ENCODE measurements at regions not wholly inside any gene's neighbourhood (a gene's known extent, or its start where the extent isn't known, plus 50 kb on each side); places are given as distances from the start of the nearest gene placed in this dataset.
"Not testable (repeated sequence)": the region's sequence is repeated elsewhere in the genome, so short reads cannot be mapped to it uniquely, and the experiment has no call there.

- FAIRE-seq (no peak), DNase-seq (ENCODE audit: insufficient read length, low spot score) (no peak)
- no peak for TF ChIP-seq POLR2A (IDR thresholded peaks at IDR 0.05; ENCODE audit: low read depth, low read length)
- no peak for TF ChIP-seq SPI1 (IDR thresholded peaks at IDR 0.05; ENCODE audit: low read depth, low read length)
- TF ChIP-seq POLR2AphosphoS5 (IDR thresholded peaks at IDR 0.05; ENCODE audit: low read depth, low read length), result no peak
- no peak for TF ChIP-seq PAX5 (IDR thresholded peaks at IDR 0.05; ENCODE audit: insufficient read depth, low read length, severe bottlenecking)
- TF ChIP-seq POU2F2 (IDR thresholded peaks at IDR 0.05; ENCODE audit: low read depth, low read length), result no peak
- no peak for TF ChIP-seq TAF1 (IDR thresholded peaks at IDR 0.05; ENCODE audit: low read depth, low read length)
Measured at GRCh38 chr15:69757186-69757585, 304.6 kb downstream of the RPLP1 start.

GRCh38 chr15:69758291-69758771 lies 305.7 kb downstream of the RPLP1 start:
- TF ChIP-seq SPI1 (IDR thresholded peaks at IDR 0.05; ENCODE audit: low read depth, low read length), result no peak
- no peak for TF ChIP-seq POU2F2 (IDR thresholded peaks at IDR 0.05; ENCODE audit: low read depth, low read length)
- no peak for TF ChIP-seq TAF1 (IDR thresholded peaks at IDR 0.05; ENCODE audit: low read depth, low read length)
- no peak for TF ChIP-seq PAX5 (IDR thresholded peaks at IDR 0.05; ENCODE audit: insufficient read depth, low read length, severe bottlenecking)
- no peak for TF ChIP-seq POLR2A (IDR thresholded peaks at IDR 0.05; ENCODE audit: low read depth, low read length)
- no peak for TF ChIP-seq POLR2AphosphoS5 (IDR thresholded peaks at IDR 0.05; ENCODE audit: low read depth, low read length)
- DNase-seq (ENCODE audit: insufficient read length, low spot score), result no peak
- no peak for FAIRE-seq

DNA sequence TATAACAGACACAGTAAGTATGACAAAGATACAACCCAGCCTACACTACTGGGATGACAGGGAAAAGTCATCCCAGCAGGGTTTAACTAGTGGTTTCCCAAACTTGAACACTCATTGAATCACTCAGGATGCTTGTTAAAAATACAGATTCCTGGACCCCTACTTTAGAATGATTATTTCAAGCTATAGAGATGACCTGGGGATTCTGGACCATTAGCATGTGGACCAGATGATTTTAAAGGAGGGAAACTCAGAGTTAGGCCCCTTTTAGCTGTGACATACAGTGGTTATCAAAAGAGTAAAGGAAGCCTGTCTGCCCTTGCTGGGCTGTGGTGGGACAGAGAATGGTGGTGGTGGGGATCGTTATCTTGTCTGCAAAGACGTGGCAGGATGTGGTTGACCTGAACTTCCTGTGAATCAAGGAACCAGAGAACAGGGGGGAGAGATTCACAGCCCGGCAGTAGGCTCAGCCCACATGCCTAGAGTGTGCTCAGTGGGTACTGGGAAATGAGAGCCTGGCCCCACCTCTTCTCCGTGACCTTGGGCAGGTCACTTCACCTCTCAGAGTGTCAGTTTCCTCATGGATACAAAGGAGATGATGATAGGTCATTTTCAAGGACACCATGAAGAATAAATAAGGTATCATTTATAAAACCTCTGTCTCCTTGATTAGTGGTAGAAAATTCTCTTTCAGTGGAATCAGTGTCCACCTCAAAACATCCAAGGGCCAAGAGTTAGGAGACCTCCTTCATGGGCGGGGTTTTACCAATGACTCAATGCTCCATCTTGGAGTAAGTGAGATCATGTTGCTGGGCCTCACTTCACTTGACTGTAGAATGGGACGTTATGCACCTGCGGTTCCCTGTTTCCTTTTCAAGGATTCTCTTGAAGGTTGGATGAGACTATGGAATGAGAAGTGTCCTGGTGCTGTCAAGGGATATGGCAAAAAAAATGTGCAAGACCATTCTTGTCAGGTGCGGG lies 306.5 kb downstream of the RPLP1 start:
- DNase-seq (ENCODE audit: insufficient read length, low spot score), result peak; percentile 37
- TF ChIP-seq PAX5 (IDR thresholded peaks at IDR 0.05; ENCODE audit: insufficient read depth, low read length, severe bottlenecking) (no peak), TAF1 (IDR thresholded peaks at IDR 0.05; ENCODE audit: low read depth, low read length) (no peak), SPI1 (IDR thresholded peaks at IDR 0.05; ENCODE audit: low read depth, low read length) (peak; percentile 21; the same call in 1 of the 2 replicates), POU2F2 (IDR thresholded peaks at IDR 0.05; ENCODE audit: low read depth, low read length) (peak; percentile 77; the same call in 1 of the 2 replicates)
- peak; percentile 94 for FAIRE-seq

GRCh38 chr15:69760258-69760845 lies 307.7 kb downstream of the RPLP1 start:
- FAIRE-seq (no peak), DNase-seq (ENCODE audit: insufficient read length, low spot score) (no peak)
- peak; percentile 39; the same call in 1 of the 2 replicates for TF ChIP-seq SPI1 (IDR thresholded peaks at IDR 0.05; ENCODE audit: low read depth, low read length)
- TF ChIP-seq TAF1 (IDR thresholded peaks at IDR 0.05; ENCODE audit: low read depth, low read length), result no peak

DNA sequence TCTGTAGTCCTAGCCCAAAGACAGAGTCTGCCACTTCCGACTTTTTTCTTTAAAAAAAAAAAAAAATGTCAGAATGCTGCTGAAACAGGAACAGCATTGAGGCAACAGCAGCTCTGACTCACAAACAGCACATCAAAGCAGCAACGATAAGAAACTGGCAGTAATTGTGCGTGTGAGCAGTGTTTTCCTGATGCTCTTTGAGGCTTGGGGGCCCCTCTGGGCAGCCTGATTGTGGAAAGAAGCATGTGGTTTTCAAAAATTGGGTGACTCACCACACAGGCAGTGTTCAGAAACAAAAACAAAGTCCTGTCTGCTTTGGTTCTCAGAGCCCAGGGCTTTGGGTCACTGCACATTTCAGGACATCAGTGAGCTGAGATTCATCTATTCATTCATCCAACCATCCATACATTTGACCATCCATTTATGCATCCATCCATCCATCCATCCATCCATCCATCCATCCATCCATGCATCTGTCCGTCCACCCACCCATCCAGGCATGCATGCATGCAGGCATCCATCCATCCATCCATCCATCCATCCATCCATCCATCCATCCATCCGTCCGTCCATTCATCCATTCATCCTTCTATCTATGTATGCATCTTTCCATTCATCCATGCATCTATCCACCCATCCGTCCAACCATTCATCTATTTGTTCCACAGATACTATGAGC lies 308.4 kb downstream of the RPLP1 start:
- FAIRE-seq, result peak; percentile 48
- DNase-seq (ENCODE audit: insufficient read length, low spot score), result peak; percentile 37
- TF ChIP-seq POLR2AphosphoS5 (IDR thresholded peaks at IDR 0.05; ENCODE audit: low read depth, low read length) (no peak; the same call in 1 of the 2 replicates), PAX5 (IDR thresholded peaks at IDR 0.05; ENCODE audit: insufficient read depth, low read length, severe bottlenecking) (peak; percentile 39), SPI1 (IDR thresholded peaks at IDR 0.05; ENCODE audit: low read depth, low read length) (peak; percentile 77), TAF1 (IDR thresholded peaks at IDR 0.05; ENCODE audit: low read depth, low read length) (no peak), POLR2A (IDR thresholded peaks at IDR 0.05; ENCODE audit: low read depth, low read length) (no peak), POU2F2 (IDR thresholded peaks at IDR 0.05; ENCODE audit: low read depth, low read length) (peak; percentile 81; the same call in 1 of the 2 replicates)

DNA sequence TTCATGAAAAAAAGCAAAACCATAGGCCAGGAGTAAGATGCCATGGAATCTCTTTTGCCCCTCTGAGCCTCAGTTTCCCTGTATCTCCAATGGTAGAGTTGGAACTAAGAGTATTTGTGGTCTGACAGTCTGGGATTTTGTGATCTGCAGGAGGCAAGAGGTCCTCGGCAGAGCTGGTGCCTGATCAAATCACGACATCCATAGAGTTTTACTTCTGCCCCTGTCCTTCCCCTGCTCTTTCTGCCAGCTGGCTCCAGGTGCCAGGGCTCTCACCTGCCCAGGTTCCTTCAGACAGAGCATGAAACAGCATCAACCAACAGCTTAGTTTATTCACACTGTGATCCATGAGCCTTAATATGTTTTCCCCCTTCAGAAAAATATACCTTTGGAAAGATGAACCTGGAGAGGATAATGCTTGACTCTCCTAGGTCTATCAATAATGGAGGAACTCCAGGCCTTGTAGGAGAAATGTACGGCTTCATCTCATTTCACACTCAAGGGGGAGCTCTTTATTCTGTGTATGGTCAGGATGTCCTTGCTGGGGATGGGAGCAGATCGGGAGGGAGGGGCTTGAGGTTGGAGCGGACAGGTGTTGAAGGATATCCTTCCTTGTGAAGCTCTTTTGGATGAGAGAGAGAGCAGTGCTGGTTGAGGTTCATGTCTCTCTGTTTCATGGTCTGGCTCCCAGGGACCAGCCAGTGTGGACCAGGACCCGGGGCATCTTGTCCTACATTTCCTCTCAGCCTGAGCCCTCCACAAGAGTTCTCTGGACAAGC lies 309.9 kb downstream of the RPLP1 start:
- TF ChIP-seq POU2F2 (IDR thresholded peaks at IDR 0.05; ENCODE audit: low read depth, low read length) (no peak), POLR2A (IDR thresholded peaks at IDR 0.05; ENCODE audit: low read depth, low read length) (no peak), TAF1 (IDR thresholded peaks at IDR 0.05; ENCODE audit: low read depth, low read length) (no peak)
- DNase-seq (ENCODE audit: insufficient read length, low spot score) (no peak), FAIRE-seq (no peak)

DNA sequence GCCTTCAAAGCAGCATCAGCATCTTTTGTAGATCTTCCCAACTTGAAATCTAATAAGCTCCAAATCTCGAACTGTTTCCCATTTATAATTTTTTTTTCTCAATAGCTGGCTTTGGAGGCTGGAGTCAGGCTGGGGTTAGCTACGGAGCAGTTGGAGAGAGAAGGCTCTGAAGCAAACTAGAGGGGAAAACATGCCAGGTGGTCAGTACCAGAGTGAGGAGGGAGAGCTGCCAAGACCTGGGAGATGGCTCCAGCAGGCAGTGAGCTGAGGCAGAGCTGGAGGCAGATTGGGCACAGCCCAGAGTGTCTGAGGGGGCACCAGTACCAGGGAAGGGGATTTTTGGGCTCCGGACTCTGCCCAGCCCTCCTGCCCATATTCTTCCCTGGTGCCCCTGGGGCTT lies 311.2 kb downstream of the RPLP1 start:
- DNase-seq (ENCODE audit: insufficient read length, low spot score), result no peak
- no peak for FAIRE-seq
- TF ChIP-seq POU2F2 (IDR thresholded peaks at IDR 0.05; ENCODE audit: low read depth, low read length) (no peak), POLR2AphosphoS5 (IDR thresholded peaks at IDR 0.05; ENCODE audit: low read depth, low read length) (no peak)

GRCh38 chr15:69766156-69766555 lies 313.5 kb downstream of the RPLP1 start:
- TF ChIP-seq POLR2AphosphoS5 (IDR thresholded peaks at IDR 0.05; ENCODE audit: low read depth, low read length) (no peak), POU2F2 (IDR thresholded peaks at IDR 0.05; ENCODE audit: low read depth, low read length) (no peak), SPI1 (IDR thresholded peaks at IDR 0.05; ENCODE audit: low read depth, low read length) (no peak), TAF1 (IDR thresholded peaks at IDR 0.05; ENCODE audit: low read depth, low read length) (no peak), POLR2A (IDR thresholded peaks at IDR 0.05; ENCODE audit: low read depth, low read length) (no peak), PAX5 (IDR thresholded peaks at IDR 0.05; ENCODE audit: insufficient read depth, low read length, severe bottlenecking) (no peak)
- FAIRE-seq (no peak), DNase-seq (ENCODE audit: insufficient read length, low spot score) (no peak)

- DNase-seq (ENCODE audit: insufficient read length, low spot score), result no peak
- TF ChIP-seq SPI1 (IDR thresholded peaks at IDR 0.05; ENCODE audit: low read depth, low read length), result no peak
- TF ChIP-seq POLR2AphosphoS5 (IDR thresholded peaks at IDR 0.05; ENCODE audit: low read depth, low read length), result no peak
- no peak for TF ChIP-seq POLR2A (IDR thresholded peaks at IDR 0.05; ENCODE audit: low read depth, low read length)
- no peak for TF ChIP-seq PAX5 (IDR thresholded peaks at IDR 0.05; ENCODE audit: insufficient read depth, low read length, severe bottlenecking)
- no peak for TF ChIP-seq POU2F2 (IDR thresholded peaks at IDR 0.05; ENCODE audit: low read depth, low read length)
- no peak for TF ChIP-seq TAF1 (IDR thresholded peaks at IDR 0.05; ENCODE audit: low read depth, low read length)
- FAIRE-seq, result no peak
Measured at GRCh38 chr15:69767191-69767590, 314.6 kb downstream of the RPLP1 start.

DNA sequence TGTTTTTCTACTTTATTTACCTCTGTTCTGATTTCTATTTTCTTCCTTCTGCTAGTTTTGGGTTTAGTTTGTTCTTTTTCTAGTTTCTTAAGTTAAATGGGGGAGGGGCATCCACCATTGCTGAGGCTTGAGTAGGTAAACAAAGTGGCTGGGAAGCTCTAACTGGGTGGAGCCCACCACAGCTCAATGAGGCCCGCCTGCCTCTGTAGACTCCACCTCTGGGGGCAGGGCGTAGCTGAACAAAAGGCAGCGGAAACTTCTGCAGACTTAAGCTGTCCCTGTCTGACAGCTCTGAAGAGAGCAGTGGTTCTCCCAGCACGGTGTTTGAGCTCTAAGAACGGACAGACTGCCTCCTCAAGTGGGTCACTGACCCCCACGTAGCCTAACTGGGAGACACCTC lies 316.7 kb downstream of the RPLP1 start:
- DNase-seq (ENCODE audit: insufficient read length, low spot score); FAIRE-seq: not testable (repeated sequence)

- not testable (repeated sequence) for DNase-seq (ENCODE audit: insufficient read length, low spot score); FAIRE-seq
Measured at GRCh38 chr15:69774258-69774657, 321.6 kb downstream of the RPLP1 start.

DNA sequence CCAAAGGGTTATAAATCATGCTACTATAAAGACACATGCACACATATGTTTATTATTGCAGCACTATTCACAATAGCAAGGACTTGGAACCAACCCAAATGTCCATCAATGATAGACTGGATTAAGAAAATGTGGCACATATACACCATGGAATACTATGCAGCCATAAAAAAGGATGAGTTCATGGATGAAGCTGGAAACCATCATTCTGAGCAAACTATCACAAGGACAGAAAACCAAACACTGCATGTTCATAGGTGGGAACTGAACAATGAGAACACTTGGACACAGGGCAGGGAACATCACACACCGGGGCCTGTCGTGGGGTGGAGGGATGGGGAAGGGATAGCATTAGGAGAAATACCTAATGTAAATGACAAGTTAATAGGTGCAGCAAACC lies 322.1 kb downstream of the RPLP1 start:
- not testable (repeated sequence) for DNase-seq (ENCODE audit: insufficient read length, low spot score); FAIRE-seq
